CD4-positive, alpha-beta memory T cell (primary cell): ENCODE measurements at regions not wholly inside any gene's neighbourhood (a gene's known extent, or its start where the extent isn't known, plus 50 kb on each side); places are given as distances from the start of the nearest gene placed in this dataset.
A peak's percentile ranks its signal among the peaks of the same experiment; 100 is the strongest.

ENCODE experiments used
- CTCF ChIA-PET: fragments of 350-600 bp; sonication (Branson Sonifier 250); formaldehyde crosslinking; loops from one replicate; lab custom pipeline; 2021; ENCODE audit warnings: inconsistent platforms; ENCODE audit not compliant: partially characterized antibody; lab: Charles Lee
- POLR2A ChIA-PET: fragments of 350-600 bp; sonication (Branson Sonifier 250); formaldehyde crosslinking; loops from one replicate; lab custom pipeline; 2021; ENCODE audit not compliant: partially characterized antibody; lab: Charles Lee
- DNase-seq, 5 donors: peaks; one replicate each; pipeline versions ENCODE4 v3.0.0 to v3.0.0-alpha.2; 2020 to 2022; ENCODE audit warnings: mixed read lengths in 1 of 5
- H3K27ac ChIP-seq: one replicate; pipeline ENCODE4 v1.7.0; 2013; ENCODE audit warnings: low read depth, low read length
- H3K27me3 ChIP-seq: 2 replicates; pipeline ENCODE4 v1.7.0; 2013; ENCODE audit warnings: mild to moderate bottlenecking, low read length, moderate library complexity; ENCODE audit not compliant: insufficient read depth
- H3K36me3 ChIP-seq: 2 replicates; pipeline ENCODE4 v1.7.0; 2013; ENCODE audit warnings: mild to moderate bottlenecking, low read length, moderate library complexity; ENCODE audit not compliant: insufficient read depth
- H3K4me1 ChIP-seq: 2 replicates; pipeline ENCODE4 v1.7.0; 2013; ENCODE audit warnings: mild to moderate bottlenecking, low read length, moderate library complexity; ENCODE audit not compliant: insufficient read depth
- H3K4me3 ChIP-seq, 2 donors: one replicate each; pipeline ENCODE4 v1.7.0; 2013; ENCODE audit warnings: low read length in 2 of 2, mild to moderate bottlenecking in 1 of 2
- H3K9me3 ChIP-seq, 2 donors: one replicate each; pipeline ENCODE4 v1.7.0; 2013; ENCODE audit warnings: low read length in 2 of 2, control low read depth in 1 of 2; ENCODE audit not compliant: control insufficient read depth in 1 of 2
- H3K27ac Mint-ChIP-seq, 7 donors: one replicate each; pipeline ENCODE4 v1.8.0; 2020 to 2021; ENCODE audit warnings: mixed read lengths in 7 of 7, mild to moderate bottlenecking in 6 of 7, inconsistent platforms in 3 of 7, moderate library complexity in 3 of 7
- H3K27me3 Mint-ChIP-seq, 2 donors: one replicate each; pipeline ENCODE4 v1.8.0; 2020 to 2021; ENCODE audit warnings: mixed read lengths in 2 of 2
- H3K36me3 Mint-ChIP-seq, 2 donors: one replicate each; pipeline ENCODE4 v1.8.0; 2020 to 2021; ENCODE audit warnings: mixed read lengths in 2 of 2, inconsistent platforms in 1 of 2, mild to moderate bottlenecking in 1 of 2
- H3K4me1 Mint-ChIP-seq, 4 donors: one replicate each; pipeline ENCODE4 v1.8.0; 2020 to 2021; ENCODE audit warnings: mixed read lengths in 4 of 4, mild to moderate bottlenecking in 1 of 4
- H3K4me3 Mint-ChIP-seq, 8 donors: one replicate each; pipeline ENCODE4 v1.8.0; 2020 to 2021; ENCODE audit warnings: mixed read lengths in 8 of 8, mild to moderate bottlenecking in 7 of 8, moderate library complexity in 6 of 8, inconsistent platforms in 3 of 8
- H3K9me3 Mint-ChIP-seq, 8 donors: one replicate each; pipeline ENCODE4 v1.8.0; 2020 to 2021; ENCODE audit warnings: mixed read lengths in 8 of 8, mild to moderate bottlenecking in 5 of 8, inconsistent platforms in 3 of 8, moderate library complexity in 1 of 8
- intact Hi-C: fragments of 100-400 bp; cut with micrococcal nuclease; formaldehyde crosslinking; loops from one replicate; pipeline ENCODE4 v1.15.1; 2023

- no peak for DNase-seq
- no peak overlapping the region for H3K4me3 Mint-ChIP-seq
- POLR2A ChIA-PET = no interaction called here
- no peaks in the 10 kb centered on the region for H3K36me3 Mint-ChIP-seq
- Histone ChIP-seq H3K9me3 (no peaks in the 10 kb centered on the region), H3K4me1 (peaks cover 9% of the 10 kb centered on the region), H3K4me3 (no peak overlapping the region), H3K27ac (no peak overlapping the region), H3K36me3 (no peaks in the 10 kb centered on the region), H3K27me3 (no peaks in the 10 kb centered on the region)
- CTCF ChIA-PET = no interaction called here
- H3K27ac Mint-ChIP-seq = no peak overlapping the region
- intact Hi-C loops = no loop called here
- peaks cover 0 to 9% (median 3%) of the 10 kb centered on the region in 4 donors for H3K4me1 Mint-ChIP-seq
- peaks cover 2% of the 10 kb centered on the region in 2 donors for H3K27me3 Mint-ChIP-seq
- H3K9me3 Mint-ChIP-seq = no peaks in the 10 kb centered on the region
Measured at GRCh38 chr22:19614536-19614863, 90.3 kb upstream of the CLDN5 start.

DNA sequence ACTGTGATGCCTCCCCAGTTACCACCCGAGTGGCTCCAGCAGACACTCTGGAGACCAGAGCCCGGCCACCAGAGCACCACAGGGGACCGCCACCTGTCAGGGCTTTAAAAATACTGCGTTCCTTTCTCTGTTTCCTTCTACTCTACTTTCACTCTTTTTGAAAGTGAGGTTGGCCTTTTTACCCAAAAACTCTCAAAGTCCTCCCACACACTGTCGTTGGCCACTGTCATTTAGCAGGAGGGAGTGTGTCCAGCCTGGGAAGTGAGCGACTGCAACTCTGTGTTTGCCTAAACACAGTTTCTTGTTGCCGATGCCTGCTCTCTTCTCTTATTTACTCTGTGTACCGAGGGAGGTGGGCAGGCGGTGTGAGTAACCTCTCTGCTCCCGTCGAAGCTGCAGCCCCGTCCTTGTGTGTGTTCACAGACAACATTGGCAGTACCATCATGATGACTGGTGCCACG lies 90.8 kb upstream of the CLDN5 start:
- H3K4me3 Mint-ChIP-seq = no peak overlapping the region
- H3K27me3 ChIP-seq = no peaks in the 10 kb centered on the region
- H3K27ac Mint-ChIP-seq = no peak overlapping the region
- intact Hi-C loops = no loop called here
- peaks cover 0 to 9% (median 3%) of the 10 kb centered on the region in 4 donors for H3K4me1 Mint-ChIP-seq
- DNase-seq = no peak
- peaks cover 9% of the 10 kb centered on the region for H3K4me1 ChIP-seq
- ChIA-PET CTCF (no interaction called here), POLR2A (no interaction called here)
- no peak overlapping the region for H3K27ac ChIP-seq
- H3K27me3 Mint-ChIP-seq = peaks cover 2% of the 10 kb centered on the region in 2 donors
- H3K9me3 Mint-ChIP-seq = no peaks in the 10 kb centered on the region
- H3K36me3 Mint-ChIP-seq = no peaks in the 10 kb centered on the region
- no peaks in the 10 kb centered on the region for H3K9me3 ChIP-seq
- H3K4me3 ChIP-seq = no peak overlapping the region
- no peaks in the 10 kb centered on the region for H3K36me3 ChIP-seq

GRCh38 chr22:19615867-19616581 lies 91.8 kb upstream of the CLDN5 start:
- no peaks in the 10 kb centered on the region for H3K27me3 ChIP-seq
- peaks cover 2% of the 10 kb centered on the region in 2 donors for H3K27me3 Mint-ChIP-seq

DNA sequence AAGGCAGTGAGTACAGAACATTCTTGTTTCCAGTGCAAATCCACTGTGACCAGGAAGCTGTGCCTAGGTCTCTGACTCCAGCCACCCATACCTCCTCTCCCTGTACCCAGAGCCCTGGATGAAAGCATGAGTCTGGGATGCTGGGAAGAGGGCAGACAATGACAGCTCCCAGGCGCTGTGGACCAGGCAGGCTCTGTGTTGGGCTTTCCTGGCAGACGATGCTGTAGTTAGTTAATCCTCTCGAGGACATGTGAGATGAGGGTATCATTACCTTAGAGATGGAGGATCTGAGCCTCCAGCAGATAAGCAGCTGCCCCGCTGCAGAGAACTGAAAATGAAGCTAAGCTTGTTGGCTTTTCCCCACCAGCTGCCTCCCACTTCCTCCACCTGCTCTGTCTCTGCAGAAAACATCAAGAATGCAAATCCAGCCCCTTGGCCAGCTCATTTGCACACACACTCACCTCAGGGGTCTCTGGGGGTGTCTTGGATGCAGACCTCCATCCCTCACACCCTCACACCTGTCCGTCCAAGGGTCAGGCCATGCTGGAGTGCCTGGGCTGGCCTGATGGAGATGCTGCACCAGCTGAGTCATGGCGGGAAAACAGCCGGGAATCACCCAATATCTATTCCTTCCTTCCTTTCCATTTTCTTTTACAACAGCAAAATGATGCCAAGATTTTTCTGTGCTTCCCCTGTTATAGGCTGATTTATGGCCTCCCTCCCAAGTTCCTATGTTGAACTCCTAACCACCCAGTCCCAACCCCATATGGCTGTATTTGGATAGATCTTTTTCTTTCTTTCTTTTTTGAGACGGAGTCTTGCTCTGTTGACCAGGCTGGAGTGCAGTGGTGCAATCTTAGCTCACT lies 94.9 kb upstream of the SEPTIN5 start:
- Histone ChIP-seq H3K9me3 (no peaks in the 10 kb centered on the region), H3K27me3 (no peaks in the 10 kb centered on the region), H3K36me3 (no peaks in the 10 kb centered on the region), H3K27ac (no peak overlapping the region), H3K4me3 (no peak overlapping the region), H3K4me1 (no peaks in the 10 kb centered on the region)
- POLR2A ChIA-PET = no interaction called here
- Mint-ChIP-seq H3K4me1 (no peaks in the 10 kb centered on the region), H3K9me3 (no peaks in the 10 kb centered on the region), H3K4me3 (no peak overlapping the region), H3K36me3 (no peaks in the 10 kb centered on the region), H3K27me3 (peaks cover 2 to 6% of the 10 kb centered on the region in 2 donors), H3K27ac (peak overlapping the region in 1 of 7 donors; percentile 60)
- intact Hi-C loops = no loop called here
- CTCF ChIA-PET = interaction anchor here (1.4 kb wide), 1 partner anchor 11 kb away, joined by 4 read pairs; no protein-coding TSS in a partner anchor
- DNase-seq = no peak

More at GRCh38 chr22:19615867-19616581, 91.8 kb upstream of the CLDN5 start:
- Mint-ChIP-seq H3K4me1 (peaks cover 0 to 2% (median under 1%) of the 10 kb centered on the region in 4 donors), H3K9me3 (no peaks in the 10 kb centered on the region), H3K4me3 (no peak overlapping the region), H3K27ac (no peak overlapping the region), H3K36me3 (no peaks in the 10 kb centered on the region)
- ChIA-PET CTCF (no interaction called here), POLR2A (no interaction called here)
- Histone ChIP-seq H3K4me3 (no peak overlapping the region), H3K9me3 (no peaks in the 10 kb centered on the region), H3K27ac (no peak overlapping the region), H3K36me3 (no peaks in the 10 kb centered on the region), H3K4me1 (no peaks in the 10 kb centered on the region)
- no peak for DNase-seq
- intact Hi-C loops = no loop called here

DNA sequence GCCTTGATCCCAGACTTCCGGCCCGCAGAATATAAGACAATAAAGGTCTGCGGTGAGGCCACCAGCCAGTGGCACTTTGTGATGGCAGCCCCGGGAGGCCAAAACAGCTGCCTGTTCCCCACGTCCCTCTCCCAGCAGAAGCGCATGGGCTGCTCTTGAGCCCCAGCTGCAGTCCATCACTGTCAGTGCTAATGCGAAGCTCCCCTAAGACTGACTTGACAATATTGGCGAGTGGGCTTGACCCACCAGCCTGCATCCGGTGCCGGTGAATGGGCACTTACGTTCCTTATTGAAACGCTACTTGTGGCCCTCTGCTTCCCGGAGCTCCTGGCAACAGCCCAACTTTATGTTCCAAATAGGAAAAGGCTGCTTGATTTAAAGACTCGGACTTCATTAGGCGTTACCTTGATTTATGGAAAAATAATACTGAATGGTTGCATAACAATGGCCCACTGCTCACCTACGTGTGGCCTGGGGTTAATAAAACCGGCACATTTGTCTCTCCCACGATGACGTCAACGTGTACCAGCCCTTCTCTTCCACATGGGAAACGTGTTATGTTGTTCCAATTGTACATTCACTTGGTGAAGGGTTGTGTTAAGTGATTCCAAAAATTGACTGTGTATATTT lies 93.4 kb upstream of the SEPTIN5 start:
- H3K9me3 Mint-ChIP-seq = no peaks in the 10 kb centered on the region
- no peak overlapping the region for H3K4me3 Mint-ChIP-seq
- Histone ChIP-seq H3K27me3 (no peaks in the 10 kb centered on the region), H3K36me3 (no peaks in the 10 kb centered on the region), H3K4me3 (no peak overlapping the region), H3K9me3 (no peaks in the 10 kb centered on the region), H3K27ac (no peak overlapping the region), H3K4me1 (no peaks in the 10 kb centered on the region)
- no peaks in the 10 kb centered on the region for H3K36me3 Mint-ChIP-seq
- H3K4me1 Mint-ChIP-seq = no peaks in the 10 kb centered on the region
- no peak for DNase-seq
- CTCF ChIA-PET = no interaction called here
- peaks cover 0 to 6% of the 10 kb centered on the region in 2 donors for H3K27me3 Mint-ChIP-seq
- H3K27ac Mint-ChIP-seq = peak overlapping the region in 1 of 7 donors; percentile 4
- POLR2A ChIA-PET = no interaction called here
- intact Hi-C loops = no loop called here

- peak overlapping the region in 2 of 7 donors; percentile 4 to 8 for H3K27ac Mint-ChIP-seq
- POLR2A ChIA-PET = no interaction called here
Measured at GRCh38 chr22:19621373-19622060, 92.8 kb upstream of the SEPTIN5 start.

DNA sequence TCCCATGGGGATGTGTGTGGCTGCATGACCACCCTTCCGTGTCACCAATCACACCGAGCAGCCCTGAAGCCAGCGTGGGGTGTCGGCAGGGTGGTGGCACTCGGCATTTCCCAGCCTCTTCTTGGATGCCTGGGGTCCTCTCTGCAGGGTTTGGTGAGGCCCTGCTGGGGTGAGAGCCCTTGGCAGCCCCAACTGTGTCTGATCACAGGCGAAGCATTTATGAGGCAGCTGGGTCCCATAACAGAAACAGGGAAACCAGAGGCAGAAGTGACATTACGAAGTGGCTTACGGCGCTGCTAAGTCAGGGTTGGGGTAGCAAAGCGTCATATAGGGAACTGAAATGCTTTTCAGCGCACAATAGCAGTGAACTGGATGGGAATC lies 92.3 kb upstream of the SEPTIN5 start:
- CTCF ChIA-PET = no interaction called here
- Histone ChIP-seq H3K4me3 (no peak overlapping the region), H3K9me3 (no peaks in the 10 kb centered on the region), H3K27ac (no peak overlapping the region), H3K4me1 (no peaks in the 10 kb centered on the region), H3K36me3 (no peaks in the 10 kb centered on the region), H3K27me3 (no peaks in the 10 kb centered on the region)
- H3K36me3 Mint-ChIP-seq = no peaks in the 10 kb centered on the region
- intact Hi-C loops = no loop called here
- POLR2A ChIA-PET = no interaction called here
- H3K4me3 Mint-ChIP-seq = no peak overlapping the region
- peaks cover 0 to 5% of the 10 kb centered on the region in 2 donors for H3K27me3 Mint-ChIP-seq
- no peak overlapping the region for H3K27ac Mint-ChIP-seq
- H3K9me3 Mint-ChIP-seq = no peaks in the 10 kb centered on the region
- DNase-seq = no peak
- no peaks in the 10 kb centered on the region for H3K4me1 Mint-ChIP-seq

More at GRCh38 chr22:19621373-19622060, 92.8 kb upstream of the SEPTIN5 start:
- Mint-ChIP-seq H3K4me3 (no peak overlapping the region), H3K9me3 (no peaks in the 10 kb centered on the region), H3K36me3 (no peaks in the 10 kb centered on the region), H3K4me1 (no peaks in the 10 kb centered on the region), H3K27me3 (peaks cover 0 to 6% of the 10 kb centered on the region in 2 donors)
- intact Hi-C loops = no loop called here
- no peak for DNase-seq
- Histone ChIP-seq H3K4me1 (no peaks in the 10 kb centered on the region), H3K36me3 (no peaks in the 10 kb centered on the region), H3K27ac (no peak overlapping the region), H3K9me3 (no peaks in the 10 kb centered on the region), H3K4me3 (no peak overlapping the region), H3K27me3 (no peaks in the 10 kb centered on the region)
- CTCF ChIA-PET = no interaction called here
